ENCODE measurements at regions not wholly inside any gene's neighbourhood (a gene's known extent, or its start where the extent isn't known, plus 50 kb on each side); places are given as distances from the start of the nearest gene placed in this dataset.

GRCh38 chr3:157918402-157918801 lies 187.8 kb downstream of the SHOX2 start:
- TF ChIP-seq CTCF (IDR thresholded peaks at IDR 0.05) = no peak
- TF ChIP-seq POLR2A (IDR thresholded peaks at IDR 0.05) = no peak
- TF ChIP-seq EP300 (IDR thresholded peaks at IDR 0.05) = no peak

Measured in sigmoid colon (tissue), 4 donors.